WI38 (cell line): ENCODE measurements at regions not wholly inside any gene's neighbourhood (a gene's known extent, or its start where the extent isn't known, plus 50 kb on each side); places are given as distances from the start of the nearest gene placed in this dataset.

Source experiments
- H3K4me3 ChIP-seq: 2 replicates; pipeline ENCODE4 v1.5.1; 2011; ENCODE audit warnings: low read depth, mild to moderate bottlenecking, control low read depth, low read length
- CTCF ChIP-seq: IDR thresholded peaks from 2 replicates; pipeline ENCODE4 v1.5.1; 2012; ENCODE audit warnings: low read depth, mild to moderate bottlenecking, control low read depth, low read length

- H3K4me3 ChIP-seq = no peak overlapping the region
- TF ChIP-seq CTCF = no peak
Measured at GRCh38 chr6:125365230-125365629, 63.5 kb upstream of the HDDC2 start.

- no peak overlapping the region for H3K4me3 ChIP-seq
- no peak for TF ChIP-seq CTCF
Measured at GRCh38 chr6:125367036-125367782, 65.4 kb upstream of the HDDC2 start.

- H3K4me3 ChIP-seq = no peak overlapping the region
- TF ChIP-seq CTCF = no peak
Measured at GRCh38 chr6:125370343-125370742, 68.6 kb upstream of the HDDC2 start.

GRCh38 chr6:125375013-125375412, 73.2 kb upstream of the HDDC2 start:
- no peak overlapping the region for H3K4me3 ChIP-seq
- no peak for TF ChIP-seq CTCF

- no peak for TF ChIP-seq CTCF
- H3K4me3 ChIP-seq = no peak overlapping the region
Measured at GRCh38 chr6:125375821-125376220, 74.1 kb upstream of the HDDC2 start.

GRCh38 chr6:125377621-125378020, 75.9 kb upstream of the HDDC2 start:
- TF ChIP-seq CTCF = no peak
- H3K4me3 ChIP-seq = no peak overlapping the region

- TF ChIP-seq CTCF = no peak
- H3K4me3 ChIP-seq = no peak overlapping the region
Measured at GRCh38 chr6:125379174-125379573, 77.4 kb upstream of the HDDC2 start.
